ENCODE measurements at regions not wholly inside any gene's neighbourhood (a gene's known extent, or its start where the extent isn't known, plus 50 kb on each side); places are given as distances from the start of the nearest gene placed in this dataset.

DNA sequence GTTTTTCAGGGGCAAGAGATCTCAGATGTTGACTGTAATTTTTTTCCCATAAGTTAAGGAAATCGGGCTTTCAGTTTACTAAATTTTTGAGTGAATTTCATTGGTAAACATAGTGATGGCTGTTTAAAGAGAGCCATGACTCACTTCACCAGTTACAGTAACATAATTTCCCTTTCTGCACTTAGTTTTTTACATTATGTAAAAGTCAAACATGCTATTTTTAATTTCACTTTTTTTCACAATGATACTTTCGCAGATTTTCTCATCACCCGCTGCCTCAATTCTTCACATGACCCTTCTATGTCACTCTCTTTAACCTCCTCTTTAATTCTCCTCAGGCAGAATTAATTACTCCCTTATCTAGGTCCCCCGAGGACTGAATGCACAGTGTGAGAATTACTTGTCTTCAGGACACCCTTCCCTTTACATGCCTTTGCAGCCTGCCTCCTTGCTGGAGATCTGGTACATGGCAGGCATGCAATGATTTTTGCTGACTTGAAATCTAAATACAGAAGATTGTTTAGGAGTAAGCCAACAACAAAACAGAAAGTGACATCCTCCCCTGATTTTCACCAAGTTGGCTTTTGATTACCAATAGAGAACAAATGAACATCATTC is 217.5 kb upstream of the S1PR3 start:
- CTCF ChIA-PET: no interaction called here
- intact Hi-C loops (cut with micrococcal nuclease; ENCODE audit: unreplicated experiment): no loop called here
- no TSS peak for BruUV-seq (replicated peaks)

DNA sequence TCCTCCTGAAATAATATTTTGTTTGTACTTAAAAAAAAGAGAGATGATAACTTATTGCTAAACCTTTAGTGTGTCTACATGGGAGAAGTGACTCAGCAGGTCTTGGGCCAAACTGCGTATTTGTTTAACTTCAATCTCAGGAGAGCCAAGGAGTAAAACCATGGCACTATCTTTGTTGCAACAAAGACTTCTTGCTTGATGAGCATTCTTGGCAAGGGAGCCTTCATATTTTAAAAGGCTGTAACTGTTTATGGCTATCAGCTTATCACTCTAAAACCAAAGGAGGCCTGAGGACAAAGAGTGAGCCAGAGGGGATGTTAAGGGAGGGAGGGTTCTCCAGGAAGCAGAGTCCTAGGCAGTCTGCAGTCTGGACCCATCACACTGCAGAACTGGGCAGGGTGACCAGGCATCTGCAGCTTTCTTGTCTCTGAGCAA is 216.2 kb upstream of the S1PR3 start:
- TF ChIP-seq, protein P1, sequence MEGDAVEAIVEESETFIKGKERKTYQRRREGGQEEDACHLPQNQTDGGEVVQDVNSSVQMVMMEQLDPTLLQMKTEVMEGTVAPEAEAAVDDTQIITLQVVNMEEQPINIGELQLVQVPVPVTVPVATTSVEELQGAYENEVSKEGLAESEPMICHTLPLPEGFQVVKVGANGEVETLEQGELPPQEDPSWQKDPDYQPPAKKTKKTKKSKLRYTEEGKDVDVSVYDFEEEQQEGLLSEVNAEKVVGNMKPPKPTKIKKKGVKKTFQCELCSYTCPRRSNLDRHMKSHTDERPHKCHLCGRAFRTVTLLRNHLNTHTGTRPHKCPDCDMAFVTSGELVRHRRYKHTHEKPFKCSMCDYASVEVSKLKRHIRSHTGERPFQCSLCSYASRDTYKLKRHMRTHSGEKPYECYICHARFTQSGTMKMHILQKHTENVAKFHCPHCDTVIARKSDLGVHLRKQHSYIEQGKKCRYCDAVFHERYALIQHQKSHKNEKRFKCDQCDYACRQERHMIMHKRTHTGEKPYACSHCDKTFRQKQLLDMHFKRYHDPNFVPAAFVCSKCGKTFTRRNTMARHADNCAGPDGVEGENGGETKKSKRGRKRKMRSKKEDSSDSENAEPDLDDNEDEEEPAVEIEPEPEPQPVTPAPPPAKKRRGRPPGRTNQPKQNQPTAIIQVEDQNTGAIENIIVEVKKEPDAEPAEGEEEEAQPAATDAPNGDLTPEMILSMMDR (IDR thresholded peaks at IDR 0.05; ENCODE audit: unreplicated experiment): no peak
- H3K4me1 Mint-ChIP-seq (ENCODE audit: low read depth, unreplicated experiment): peaks cover 49% of the 10 kb centered on the region
- H3K27ac Mint-ChIP-seq (ENCODE audit: unreplicated experiment): no peak overlapping the region
- H3K9me3 Mint-ChIP-seq (ENCODE audit: low read depth, unreplicated experiment): no peaks in the 10 kb centered on the region
- no peaks in the 10 kb centered on the region for H3K27me3 Mint-ChIP-seq (ENCODE audit: unreplicated experiment)
- no TSS peak for BruUV-seq (replicated peaks)
- no peak overlapping the region for H3K4me3 Mint-ChIP-seq (ENCODE audit: low read depth, unreplicated experiment)
- H3K36me3 Mint-ChIP-seq (ENCODE audit: insufficient read depth, unreplicated experiment): peaks cover 4% of the 10 kb centered on the region
- DNase-seq: no peak
- intact Hi-C loops (cut with micrococcal nuclease; ENCODE audit: unreplicated experiment): no loop called here
- CTCF ChIA-PET: no interaction called here

More for the DNA sequence above, 217.5 kb upstream of the S1PR3 start:
- Mint-ChIP-seq H3K4me3 (ENCODE audit: low read depth, unreplicated experiment) (no peak overlapping the region), H3K4me1 (ENCODE audit: low read depth, unreplicated experiment) (peaks cover 49% of the 10 kb centered on the region), H3K36me3 (ENCODE audit: insufficient read depth, unreplicated experiment) (peaks cover 4% of the 10 kb centered on the region), H3K9me3 (ENCODE audit: low read depth, unreplicated experiment) (no peaks in the 10 kb centered on the region), H3K27ac (ENCODE audit: unreplicated experiment) (no peak overlapping the region), H3K27me3 (ENCODE audit: unreplicated experiment) (no peaks in the 10 kb centered on the region)
- DNase-seq: no peak
- TF ChIP-seq, protein P1 (IDR thresholded peaks at IDR 0.05; ENCODE audit: unreplicated experiment): no peak

DNA sequence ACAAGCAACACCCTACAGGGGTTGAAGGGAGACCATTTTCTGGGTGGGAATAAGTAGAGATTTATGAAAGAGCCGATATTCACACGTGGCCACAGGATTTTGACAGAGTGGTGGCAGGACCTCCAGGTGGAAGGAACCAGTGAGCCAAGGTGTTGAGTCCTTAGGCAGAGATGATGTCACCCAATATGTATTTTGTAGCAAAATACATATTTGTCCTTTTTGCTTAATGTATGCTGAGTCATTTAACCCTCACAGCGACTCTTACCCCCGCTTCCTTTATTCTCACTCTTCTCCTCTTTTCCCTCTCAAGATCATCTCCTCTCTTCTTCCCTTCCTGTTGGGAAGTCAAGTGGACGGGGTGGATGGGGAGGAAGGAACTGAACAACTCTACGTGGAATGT is 215.7 kb upstream of the S1PR3 start:
- CTCF ChIA-PET: no interaction called here
- TF ChIP-seq, protein P1 (IDR thresholded peaks at IDR 0.05; ENCODE audit: unreplicated experiment): no peak
- no peaks in the 10 kb centered on the region for H3K27me3 Mint-ChIP-seq (ENCODE audit: unreplicated experiment)
- peaks cover 4% of the 10 kb centered on the region for H3K36me3 Mint-ChIP-seq (ENCODE audit: insufficient read depth, unreplicated experiment)
- intact Hi-C loops (cut with micrococcal nuclease; ENCODE audit: unreplicated experiment): no loop called here
- no peaks in the 10 kb centered on the region for H3K9me3 Mint-ChIP-seq (ENCODE audit: low read depth, unreplicated experiment)
- no TSS peak for BruUV-seq (replicated peaks)
- peaks cover 49% of the 10 kb centered on the region for H3K4me1 Mint-ChIP-seq (ENCODE audit: low read depth, unreplicated experiment)
- DNase-seq: no peak
- H3K27ac Mint-ChIP-seq (ENCODE audit: unreplicated experiment): no peak overlapping the region
- no peak overlapping the region for H3K4me3 Mint-ChIP-seq (ENCODE audit: low read depth, unreplicated experiment)

DNA sequence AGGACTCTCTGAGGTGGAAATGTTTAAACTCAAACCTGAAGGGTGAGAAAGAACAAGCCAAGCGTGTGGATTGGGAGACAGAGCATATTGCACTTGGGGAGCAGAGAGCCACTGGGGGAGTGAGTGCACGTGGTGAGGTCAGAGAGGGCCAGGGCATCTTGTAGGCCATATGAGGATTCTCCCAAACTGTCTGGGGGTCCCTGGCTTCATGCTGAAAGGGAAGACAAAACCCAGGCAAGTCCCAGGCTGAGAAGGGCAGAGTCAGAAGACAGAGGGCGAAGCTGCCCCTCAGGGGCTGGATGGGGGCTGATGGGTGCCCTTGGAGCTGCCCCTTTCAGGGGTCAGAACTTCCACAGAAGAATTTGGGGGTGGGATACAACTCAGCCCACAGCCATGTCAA is 215.3 kb upstream of the S1PR3 start:
- BruUV-seq (replicated peaks): no TSS peak

More for the DNA sequence above, 215.3 kb upstream of the S1PR3 start:
- intact Hi-C loops (cut with micrococcal nuclease; ENCODE audit: unreplicated experiment): no loop called here
- no peaks in the 10 kb centered on the region for H3K27me3 Mint-ChIP-seq (ENCODE audit: unreplicated experiment)
- CTCF ChIA-PET: no interaction called here
- H3K4me1 Mint-ChIP-seq (ENCODE audit: low read depth, unreplicated experiment): peaks cover 49% of the 10 kb centered on the region
- TF ChIP-seq, protein P1 (IDR thresholded peaks at IDR 0.05; ENCODE audit: unreplicated experiment): no peak
- H3K4me3 Mint-ChIP-seq (ENCODE audit: low read depth, unreplicated experiment): no peak overlapping the region
- H3K9me3 Mint-ChIP-seq (ENCODE audit: low read depth, unreplicated experiment): no peaks in the 10 kb centered on the region
- DNase-seq: no peak
- peak overlapping the region; percentile 39 for H3K27ac Mint-ChIP-seq (ENCODE audit: unreplicated experiment)
- peaks cover 4% of the 10 kb centered on the region for H3K36me3 Mint-ChIP-seq (ENCODE audit: insufficient read depth, unreplicated experiment)

All from Calu3 (cell line).